CD14-positive monocyte (primary cell): ENCODE measurements at regions not wholly inside any gene's neighbourhood (a gene's known extent, or its start where the extent isn't known, plus 50 kb on each side); places are given as distances from the start of the nearest gene placed in this dataset.

ENCODE experiments used
- DNase-seq, 3 donors: peaks; one replicate each; pipeline ENCODE4 v3.0.0-alpha.2; 2011 to 2022
- H2AFZ ChIP-seq: 2 replicates; pipeline ENCODE4 v1.6.0; 2012; ENCODE audit warnings: mild to moderate bottlenecking, low read depth, low read length, inconsistent platforms; ENCODE audit not compliant: insufficient read depth, poor library complexity, severe bottlenecking
- H3K27ac ChIP-seq, 2 donors: 1 replicate in 1 of 2; 2 replicates in 1 of 2; pipeline ENCODE4 v1.5.1; 2012 to 2013; ENCODE audit warnings: low read length in 2 of 2, control low read depth in 1 of 2, inconsistent platforms in 1 of 2, low read depth in 1 of 2, mild to moderate bottlenecking in 1 of 2
- H3K27me3 ChIP-seq, 2 donors: one replicate each; pipeline versions ENCODE4 v1.6.0 to v1.6.1; 2011 to 2013; ENCODE audit warnings: low read length in 2 of 2; ENCODE audit not compliant: control insufficient read depth in 2 of 2, insufficient read depth in 2 of 2
- H3K36me3 ChIP-seq, 2 donors: replicated peaks in 1 of 2; 1 replicate in 1 of 2; 2 replicates in 1 of 2; pipeline versions ENCODE4 v1.5.1 to v1.6.1; 2012 to 2013; ENCODE audit warnings: low read length in 2 of 2, control low read depth in 1 of 2, inconsistent platforms in 1 of 2, mild to moderate bottlenecking in 1 of 2; ENCODE audit not compliant: insufficient read depth in 2 of 2, control insufficient read depth in 1 of 2
- H3K4me1 ChIP-seq, 2 donors: 1 replicate in 1 of 2; 2 replicates in 1 of 2; pipeline versions ENCODE4 v1.5.1 to v1.6.1; 2012 to 2013; ENCODE audit warnings: low read length in 2 of 2, control low read depth in 1 of 2, inconsistent platforms in 1 of 2, mild to moderate bottlenecking in 1 of 2, moderate library complexity in 1 of 2; ENCODE audit not compliant: insufficient read depth in 2 of 2, control insufficient read depth in 1 of 2
- H3K4me2 ChIP-seq: replicated peaks from 2 replicates; pipeline ENCODE3; 2012; ENCODE audit warnings: low read length, moderate library complexity, mild to moderate bottlenecking; ENCODE audit not compliant: poor library complexity, severe bottlenecking; ENCODE audit errors: extremely low read depth
- H3K4me3 ChIP-seq, 3 experiments: fragments of 200-600 bp in 1 of 3; sonication (generic) in 1 of 3; replicated peaks in 1 of 3; 1 replicate in 2 of 3; 2 replicates in 1 of 3; pipeline ENCODE4 v1.5.1; 2011 to 2013; ENCODE audit warnings: low read length in 3 of 3, mild to moderate bottlenecking in 3 of 3, control low read depth in 2 of 3, low read depth in 2 of 3, inconsistent platforms in 1 of 3, moderate library complexity in 1 of 3
- H3K79me2 ChIP-seq: 2 replicates; pipeline ENCODE4 v1.6.0; 2012; ENCODE audit warnings: mild to moderate bottlenecking, control low read depth, inconsistent platforms, low read length, moderate library complexity; ENCODE audit not compliant: insufficient read depth
- H3K9ac ChIP-seq: 2 replicates; pipeline ENCODE4 v1.6.0; 2017; ENCODE audit warnings: low read length, mild to moderate bottlenecking; ENCODE audit not compliant: insufficient read depth, poor library complexity, severe bottlenecking
- H3K9me3 ChIP-seq, 2 donors: replicated peaks in 1 of 2; 1 replicate in 1 of 2; 2 replicates in 1 of 2; pipeline versions ENCODE4 v1.5.1 to v1.6.1; 2012 to 2013; ENCODE audit warnings: low read length in 2 of 2, control low read depth in 1 of 2; ENCODE audit not compliant: control insufficient read depth in 1 of 2, insufficient read depth in 1 of 2
- H4K20me1 ChIP-seq: 2 replicates; pipeline ENCODE4 v1.6.0; 2012; ENCODE audit warnings: mild to moderate bottlenecking, low read length, control low read depth, moderate library complexity; ENCODE audit not compliant: insufficient read depth
- H3K27ac Mint-ChIP-seq, 7 donors: one replicate each; pipeline ENCODE4 v1.8.0; 2020; ENCODE audit warnings: mild to moderate bottlenecking in 7 of 7, mixed read lengths in 7 of 7, moderate library complexity in 6 of 7, inconsistent platforms in 2 of 7
- H3K27me3 Mint-ChIP-seq, 3 donors: one replicate each; pipeline ENCODE4 v1.8.0; 2021 to 2022; ENCODE audit warnings: low read depth in 3 of 3, mild to moderate bottlenecking in 3 of 3, mixed read lengths in 3 of 3, moderate library complexity in 3 of 3, inconsistent platforms in 1 of 3
- H3K36me3 Mint-ChIP-seq, 2 donors: one replicate each; pipeline ENCODE4 v1.8.0; 2020; ENCODE audit warnings: mixed read lengths in 2 of 2, inconsistent platforms in 1 of 2, mild to moderate bottlenecking in 1 of 2
- H3K4me1 Mint-ChIP-seq: one replicate; pipeline ENCODE4 v1.8.0; 2020; ENCODE audit warnings: mild to moderate bottlenecking, mixed read lengths
- H3K4me3 Mint-ChIP-seq, 2 donors: one replicate each; pipeline ENCODE4 v1.8.0; 2020; ENCODE audit warnings: mild to moderate bottlenecking in 2 of 2, mixed read lengths in 2 of 2, moderate library complexity in 1 of 2
- H3K9me3 Mint-ChIP-seq, 7 donors: one replicate each; pipeline ENCODE4 v1.8.0; 2020 to 2022; ENCODE audit warnings: mixed read lengths in 7 of 7, mild to moderate bottlenecking in 6 of 7, moderate library complexity in 6 of 7, inconsistent platforms in 2 of 7
- WGBS: methylation state at CpG from one replicate; pipeline ENCODE4 v1.1.5; 2013; ENCODE audit warnings: missing lambda C conversion rate; ENCODE audit not compliant: insufficient coverage; 5-methylcytosine and 5-hydroxymethylcytosine counted together
- intact Hi-C, 2 donors: fragments of 100-400 bp; cut with micrococcal nuclease; formaldehyde crosslinking; loops; one replicate each; pipeline versions ENCODE4 v1.15.0 to v1.15.1; 2023
- TF ChIP-seq, protein P1 (sequence below): fragments of 200-600 bp; IDR thresholded peaks from one replicate; pipeline ENCODE4 v1.8.0; 2022; ENCODE audit warnings: antibody characterized with exemption, mild to moderate bottlenecking

DNA sequence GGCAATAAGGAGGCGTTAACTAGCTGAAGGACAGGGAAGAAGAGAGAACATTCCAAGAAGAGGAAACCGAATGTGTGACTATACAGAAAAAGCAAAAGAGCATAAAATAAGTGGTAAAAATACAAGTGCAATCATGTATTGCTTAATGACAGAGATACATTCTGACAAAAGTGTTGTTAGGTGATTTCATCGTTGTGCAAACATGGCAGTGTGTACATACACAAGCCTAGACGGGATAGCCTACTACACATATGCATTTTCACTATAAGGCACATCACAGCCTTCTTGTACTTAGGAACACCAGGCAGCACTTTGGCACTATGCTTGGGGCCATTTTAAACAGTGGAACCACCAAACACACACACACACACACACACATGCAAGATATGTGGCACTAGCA lies 299.3 kb downstream of the BCAT1 start:
- TF ChIP-seq, protein P1, sequence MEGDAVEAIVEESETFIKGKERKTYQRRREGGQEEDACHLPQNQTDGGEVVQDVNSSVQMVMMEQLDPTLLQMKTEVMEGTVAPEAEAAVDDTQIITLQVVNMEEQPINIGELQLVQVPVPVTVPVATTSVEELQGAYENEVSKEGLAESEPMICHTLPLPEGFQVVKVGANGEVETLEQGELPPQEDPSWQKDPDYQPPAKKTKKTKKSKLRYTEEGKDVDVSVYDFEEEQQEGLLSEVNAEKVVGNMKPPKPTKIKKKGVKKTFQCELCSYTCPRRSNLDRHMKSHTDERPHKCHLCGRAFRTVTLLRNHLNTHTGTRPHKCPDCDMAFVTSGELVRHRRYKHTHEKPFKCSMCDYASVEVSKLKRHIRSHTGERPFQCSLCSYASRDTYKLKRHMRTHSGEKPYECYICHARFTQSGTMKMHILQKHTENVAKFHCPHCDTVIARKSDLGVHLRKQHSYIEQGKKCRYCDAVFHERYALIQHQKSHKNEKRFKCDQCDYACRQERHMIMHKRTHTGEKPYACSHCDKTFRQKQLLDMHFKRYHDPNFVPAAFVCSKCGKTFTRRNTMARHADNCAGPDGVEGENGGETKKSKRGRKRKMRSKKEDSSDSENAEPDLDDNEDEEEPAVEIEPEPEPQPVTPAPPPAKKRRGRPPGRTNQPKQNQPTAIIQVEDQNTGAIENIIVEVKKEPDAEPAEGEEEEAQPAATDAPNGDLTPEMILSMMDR = no peak

DNA sequence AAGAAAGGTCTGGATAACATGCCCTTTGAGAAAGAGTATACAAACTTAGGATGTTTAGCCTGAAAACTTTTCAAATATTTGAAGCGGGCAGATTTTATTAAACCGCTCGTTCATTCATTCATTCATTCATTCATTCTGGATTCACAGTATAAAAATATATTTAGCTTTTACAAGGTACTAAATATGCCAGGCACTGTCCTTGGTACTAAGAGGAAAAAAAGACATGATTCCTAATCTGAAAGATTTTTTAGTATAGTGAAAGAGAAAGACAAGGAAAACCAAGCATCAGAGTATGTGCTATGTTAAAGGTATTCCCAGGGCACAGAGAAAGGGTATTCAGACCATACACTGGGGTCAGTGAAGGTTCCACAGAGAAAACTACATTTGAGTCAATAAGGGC lies 299.7 kb downstream of the BCAT1 start:
- no CpG with 5 or more reads among the region's 3 CpGs for WGBS
- Mint-ChIP-seq H3K4me3 (no peak overlapping the region), H3K27me3 (peaks cover 0 to 2% (median 0%) of the 10 kb centered on the region in 3 donors), H3K9me3 (peaks cover 0 to 4% (median 2%) of the 10 kb centered on the region in 7 donors), H3K4me1 (no peaks in the 10 kb centered on the region), H3K27ac (no peak overlapping the region), H3K36me3 (no peaks in the 10 kb centered on the region)
- no peaks in the 10 kb centered on the region for H3K9me3 ChIP-seq
- no peak for DNase-seq
- H2AFZ ChIP-seq = no peak overlapping the region
- TF ChIP-seq, protein P1 = no peak
- H3K27me3 ChIP-seq = no peaks in the 10 kb centered on the region
- H3K4me3 ChIP-seq = no peak overlapping the region
- intact Hi-C loops = no loop called here
- no peak overlapping the region for H3K27ac ChIP-seq
- H3K4me1 ChIP-seq = no peaks in the 10 kb centered on the region
- H4K20me1 ChIP-seq = no peaks in the 10 kb centered on the region
- H3K36me3 ChIP-seq = no peaks in the 10 kb centered on the region
- H3K79me2 ChIP-seq = no peaks in the 10 kb centered on the region
- no peak overlapping the region for H3K4me2 ChIP-seq
- H3K9ac ChIP-seq = no peak overlapping the region

More for the DNA sequence above, 299.3 kb downstream of the BCAT1 start:
- no peak overlapping the region for H3K27ac Mint-ChIP-seq
- no peak for DNase-seq
- H4K20me1 ChIP-seq = no peaks in the 10 kb centered on the region
- no peak overlapping the region for H3K27ac ChIP-seq
- no peaks in the 10 kb centered on the region for H3K4me1 ChIP-seq
- H3K27me3 ChIP-seq = no peaks in the 10 kb centered on the region
- no peaks in the 10 kb centered on the region for H3K36me3 Mint-ChIP-seq
- intact Hi-C loops = no loop called here
- no peak overlapping the region for H2AFZ ChIP-seq
- no peaks in the 10 kb centered on the region for H3K9me3 ChIP-seq
- H3K9ac ChIP-seq = no peak overlapping the region
- H3K36me3 ChIP-seq = no peaks in the 10 kb centered on the region
- H3K27me3 Mint-ChIP-seq = peaks cover 0 to 2% (median 0%) of the 10 kb centered on the region in 3 donors
- no peak overlapping the region for H3K4me3 Mint-ChIP-seq
- no peaks in the 10 kb centered on the region for H3K4me1 Mint-ChIP-seq
- WGBS = 100% methylated on average over 1 of the region's 4 CpGs
- H3K4me2 ChIP-seq = no peak overlapping the region
- peaks cover 0 to 4% (median 2%) of the 10 kb centered on the region in 7 donors for H3K9me3 Mint-ChIP-seq
- no peak overlapping the region for H3K4me3 ChIP-seq
- H3K79me2 ChIP-seq = no peaks in the 10 kb centered on the region
